Adrenal gland (tissue), 9 donors: ENCODE measurements at regions not wholly inside any gene's neighbourhood (a gene's known extent, or its start where the extent isn't known, plus 50 kb on each side); places are given as distances from the start of the nearest gene placed in this dataset.
A peak's percentile ranks its signal among the peaks of the same experiment; 100 is the strongest.

Experiments
- DNase-seq, 7 donors: peaks; one replicate each; pipeline ENCODE4 v3.0.0-alpha.2; 2019 to 2020
- H3K27ac ChIP-seq, 5 donors: fragments of 200-600 bp; sonication (generic) in 4 of 5; 1 replicate in 3 of 5; 2 replicates in 2 of 5; pipeline versions ENCODE4 v1.5.1 to v1.8.0; 2016 to 2020; ENCODE audit warnings: mild to moderate bottlenecking in 1 of 5
- H3K27me3 ChIP-seq: fragments of 200-600 bp; 2 replicates; pipeline ENCODE4 v1.8.0; 2021
- H3K36me3 ChIP-seq, 2 donors: fragments of 200-600 bp; replicated peaks in 1 of 2; 1 replicate in 1 of 2; 2 replicates in 1 of 2; pipeline versions ENCODE4 v1.5.1 to v1.8.0; 2018 to 2022
- H3K4me1 ChIP-seq, 2 donors: fragments of 200-600 bp; replicated peaks in 1 of 2; 1 replicate in 1 of 2; 2 replicates in 1 of 2; pipeline versions ENCODE4 v1.5.1 to v1.8.0; 2018 to 2021
- H3K4me3 ChIP-seq, 4 donors: fragments of 200-600 bp; sonication (generic) in 3 of 4; one replicate each; pipeline ENCODE4 v1.5.1; 2016 to 2018
- H3K9me3 ChIP-seq, 3 donors: fragments of 200-600 bp; sonication (generic) in 1 of 3; replicated peaks in 1 of 3; 1 replicate in 2 of 3; 2 replicates in 1 of 3; pipeline versions ENCODE4 v1.5.1 to v1.8.0; 2016 to 2021
- CTCF ChIP-seq, 6 experiments: fragments of 450-650 bp in 4 of 6; fragments of 200-600 bp in 2 of 6; sonication (generic) in 1 of 6; IDR thresholded peaks; 1 replicate in 5 of 6; 2 replicates in 1 of 6; pipeline versions ENCODE4 v1.5.1 to v1.8.0; 2016 to 2021; ENCODE audit warnings: antibody characterized with exemption in 6 of 6, mild to moderate bottlenecking in 2 of 6, moderate library complexity in 1 of 6
- POLR2A ChIP-seq, 2 donors: fragments of 450-650 bp; IDR thresholded peaks; one replicate each; pipeline ENCODE4 v1.6.1; 2017; ENCODE audit warnings: antibody characterized with exemption in 2 of 2, mild to moderate bottlenecking in 2 of 2, moderate library complexity in 1 of 2
- WGBS, 4 donors: extraction: QIAGEN DNeasy Blood & Tissue Kit in 2 of 4; methylation state at CpG; one replicate each; pipeline versions ENCODE4 v1.1.5 to v1.1.7; 2013 to 2017; 5-methylcytosine and 5-hydroxymethylcytosine counted together
- intact Hi-C, 2 donors: fragments of 100-400 bp; cut with DNase I; formaldehyde crosslinking; loops; one replicate each; pipeline versions ENCODE4 v1.14.1 to v1.15.0; 2022 to 2023
- donor health status: healthy with polysubstance abuse.
- donor health status: Bipolar disorder and iron deficiency.
- donor health status: DM: yes; HTN: yes; CAD: no.
- donor health status: DM: no; HTN: no; CAD: no.
- donor health status: DM: no; HTN: no; CAD: no.

DNA sequence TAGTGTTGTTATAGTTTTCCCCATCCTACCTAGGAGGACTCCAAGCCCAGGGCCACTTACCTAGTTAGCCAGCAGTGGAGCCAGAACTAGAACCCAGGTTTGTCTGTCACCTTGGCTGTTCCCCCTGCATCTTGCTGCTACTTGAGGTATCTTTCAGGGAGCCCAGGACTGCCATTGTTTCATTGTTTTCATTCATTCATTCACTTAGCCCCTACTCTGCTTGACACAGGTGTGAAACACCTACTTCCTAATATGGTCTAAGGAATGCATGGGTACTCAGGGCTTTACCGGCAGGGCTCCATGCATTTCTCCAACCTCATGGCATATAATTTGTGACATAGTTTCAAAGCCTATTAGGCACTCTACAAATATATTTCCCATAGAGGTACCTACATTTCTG is 266.6 kb upstream of the TPM1 start:
- H3K4me3 ChIP-seq, result no peak overlapping the region
- WGBS, 4 donors, result 76 to 88% (median 83%) methylated on average over 1 of the region's 1 CpG
- no peak overlapping the region for H3K27ac ChIP-seq
- H3K27me3 ChIP-seq, result no peaks in the 10 kb centered on the region
- no peak for DNase-seq
- intact Hi-C loops, result no loop called here
- TF ChIP-seq CTCF (IDR thresholded peaks at IDR 0.05), result no peak
- TF ChIP-seq POLR2A (IDR thresholded peaks at IDR 0.05), result no peak
- peaks cover 0 to 5% of the 10 kb centered on the region in 2 donors for H3K36me3 ChIP-seq
- H3K9me3 ChIP-seq, result no peaks in the 10 kb centered on the region
- peaks cover 3 to 11% of the 10 kb centered on the region in 2 donors for H3K4me1 ChIP-seq

GRCh38 chr15:62777671-62778070 is 264.9 kb upstream of the TPM1 start:
- H3K4me1 ChIP-seq, result peaks cover 7 to 17% of the 10 kb centered on the region in 2 donors
- H3K27me3 ChIP-seq, result no peaks in the 10 kb centered on the region
- TF ChIP-seq POLR2A (IDR thresholded peaks at IDR 0.05), result no peak
- no peak for TF ChIP-seq CTCF (IDR thresholded peaks at IDR 0.05)
- H3K36me3 ChIP-seq, result no peaks in the 10 kb centered on the region
- no peaks in the 10 kb centered on the region for H3K9me3 ChIP-seq
- 78 to 89% (median 84%) methylated on average over 2 of the region's 2 CpGs for WGBS, 4 donors
- no peak overlapping the region for H3K4me3 ChIP-seq
- no peak for DNase-seq
- intact Hi-C loops, result no loop called here
- H3K27ac ChIP-seq, result no peak overlapping the region

DNA sequence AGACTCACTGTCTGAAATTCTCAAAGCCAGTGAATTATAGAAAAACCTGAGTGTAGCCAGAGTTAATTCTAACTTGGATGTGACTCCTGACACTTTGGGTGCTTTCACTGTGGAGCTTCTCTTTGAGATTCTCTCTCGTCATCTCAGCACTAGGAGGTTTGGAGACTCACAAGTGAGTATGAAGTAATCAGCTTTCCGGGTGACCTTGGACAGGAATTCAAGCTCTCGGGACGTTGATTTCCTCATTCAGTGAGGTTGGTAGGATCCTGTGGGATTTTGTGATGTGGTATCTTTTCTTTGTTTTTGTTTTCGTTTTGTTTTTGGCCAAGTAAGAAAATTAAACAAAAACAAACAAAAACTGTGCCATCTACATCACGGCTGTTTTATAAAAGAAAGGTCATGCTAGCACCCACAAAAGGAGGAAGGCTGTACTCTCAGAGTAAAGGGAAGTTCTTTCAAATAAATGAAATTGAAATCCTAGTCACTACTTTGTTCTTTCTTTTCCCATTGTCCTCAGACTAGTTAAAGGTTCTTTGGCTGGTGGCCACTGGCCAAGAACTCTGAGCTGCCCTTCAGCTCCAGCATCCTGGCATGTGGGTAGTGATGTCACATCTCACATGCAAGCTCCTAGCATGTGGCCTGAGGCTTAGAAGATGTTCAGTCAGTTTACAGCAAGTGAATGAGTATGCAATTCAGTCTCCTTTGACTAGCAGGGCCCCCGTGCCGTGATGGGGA is 263.3 kb upstream of the TPM1 start:
- peak in 5 of 7 donors; percentile 46 to 73 (median 57) for DNase-seq
- Histone ChIP-seq H3K27ac (peak overlapping the region in 3 of 5 donors; percentile 50 to 59 (median 54)), H3K36me3 (no peaks in the 10 kb centered on the region), H3K4me1 (peaks cover 7 to 18% of the 10 kb centered on the region in 2 donors), H3K4me3 (no peak overlapping the region), H3K27me3 (no peaks in the 10 kb centered on the region), H3K9me3 (no peaks in the 10 kb centered on the region)
- 35 to 42% (median 36%) methylated on average over 8 of the region's 8 CpGs for WGBS, 4 donors
- TF ChIP-seq POLR2A (IDR thresholded peaks at IDR 0.05), result no peak
- no peak for TF ChIP-seq CTCF (IDR thresholded peaks at IDR 0.05)
- intact Hi-C loops, result no loop called here

- no peaks in the 10 kb centered on the region for H3K9me3 ChIP-seq
- no peaks in the 10 kb centered on the region for H3K36me3 ChIP-seq
- 73 to 91% (median 83%) methylated on average over 3 of the region's 3 CpGs for WGBS, 4 donors
- H3K27ac ChIP-seq, result peak overlapping the region in 1 of 5 donors; percentile 59
- peaks cover 7 to 18% of the 10 kb centered on the region in 2 donors for H3K4me1 ChIP-seq
- DNase-seq, result no peak
- intact Hi-C loops, result loop anchor here (5.0 to 10.0 kb wide), 3 partner anchors 265 to 312 kb away; partner anchors contain the start of gene TPM1 (in 1 of the 2)
- TF ChIP-seq POLR2A (IDR thresholded peaks at IDR 0.05) (no peak), CTCF (IDR thresholded peaks at IDR 0.05) (no peak)
- no peaks in the 10 kb centered on the region for H3K27me3 ChIP-seq
- no peak overlapping the region for H3K4me3 ChIP-seq
Measured at GRCh38 chr15:62779899-62780298, 262.6 kb upstream of the TPM1 start.
